ENCODE measurements at regions not wholly inside any gene's neighbourhood (a gene's known extent, or its start where the extent isn't known, plus 50 kb on each side); places are given as distances from the start of the nearest gene placed in this dataset.

GRCh38 chr4:12507868-12508481 is 976.2 kb downstream of the RAB28 start:
- TF ChIP-seq CTCF (conservative IDR thresholded peaks at IDR 0.05), result no peak
- Mint-ChIP-seq H3K27ac (no peak overlapping the region), H3K4me3 (no peak overlapping the region), H3K4me1 (ENCODE audit: unreplicated experiment) (no peaks in the 10 kb centered on the region), H3K27me3 (no peaks in the 10 kb centered on the region), H3K36me3 (no peaks in the 10 kb centered on the region), H3K9me3 (no peaks in the 10 kb centered on the region)
- DNase-seq (ENCODE audit: extremely low spot score, unreplicated experiment), result no peak

GRCh38 chr4:12500409-12500808 is 983.7 kb downstream of the RAB28 start:
- no peaks in the 10 kb centered on the region for H3K27me3 Mint-ChIP-seq
- TF ChIP-seq CTCF (conservative IDR thresholded peaks at IDR 0.05), result no peak
- no peak overlapping the region for H3K4me3 Mint-ChIP-seq
- no peaks in the 10 kb centered on the region for H3K9me3 Mint-ChIP-seq
- no peak for DNase-seq (ENCODE audit: extremely low spot score, unreplicated experiment)
- no peak overlapping the region for H3K27ac Mint-ChIP-seq
- no peaks in the 10 kb centered on the region for H3K4me1 Mint-ChIP-seq (ENCODE audit: unreplicated experiment)
- H3K36me3 Mint-ChIP-seq, result no peaks in the 10 kb centered on the region

GRCh38 chr4:12499693-12500092 is 984.4 kb downstream of the RAB28 start:
- Mint-ChIP-seq H3K9me3 (no peaks in the 10 kb centered on the region), H3K36me3 (no peaks in the 10 kb centered on the region), H3K27me3 (no peaks in the 10 kb centered on the region), H3K27ac (no peak overlapping the region), H3K4me3 (no peak overlapping the region), H3K4me1 (ENCODE audit: unreplicated experiment) (no peaks in the 10 kb centered on the region)
- TF ChIP-seq CTCF (conservative IDR thresholded peaks at IDR 0.05), result no peak
- DNase-seq (ENCODE audit: extremely low spot score, unreplicated experiment), result no peak

- Mint-ChIP-seq H3K4me1 (ENCODE audit: unreplicated experiment) (no peaks in the 10 kb centered on the region), H3K9me3 (no peaks in the 10 kb centered on the region)
These were observed 988.9 kb downstream of the RAB28 start for GRCh38 chr4:12495211-12495610.

GRCh38 chr4:12492730-12493393 is 991.3 kb downstream of the RAB28 start:
- TF ChIP-seq CTCF (conservative IDR thresholded peaks at IDR 0.05), result no peak
- DNase-seq (ENCODE audit: extremely low spot score, unreplicated experiment), result no peak
- Mint-ChIP-seq H3K4me3 (no peak overlapping the region), H3K27me3 (no peaks in the 10 kb centered on the region), H3K36me3 (no peaks in the 10 kb centered on the region), H3K27ac (no peak overlapping the region), H3K4me1 (ENCODE audit: unreplicated experiment) (no peaks in the 10 kb centered on the region), H3K9me3 (no peaks in the 10 kb centered on the region)

More at GRCh38 chr4:12495211-12495610, 988.9 kb downstream of the RAB28 start:
- DNase-seq (ENCODE audit: extremely low spot score, unreplicated experiment), result no peak
- no peak overlapping the region for H3K27ac Mint-ChIP-seq
- no peak overlapping the region for H3K4me3 Mint-ChIP-seq
- H3K27me3 Mint-ChIP-seq, result no peaks in the 10 kb centered on the region
- no peaks in the 10 kb centered on the region for H3K36me3 Mint-ChIP-seq
- no peak for TF ChIP-seq CTCF (conservative IDR thresholded peaks at IDR 0.05)

All from type B pancreatic cell (in vitro differentiated cells).